ENCODE measurements at regions not wholly inside any gene's neighbourhood (a gene's known extent, or its start where the extent isn't known, plus 50 kb on each side); places are given as distances from the start of the nearest gene placed in this dataset.

DNA sequence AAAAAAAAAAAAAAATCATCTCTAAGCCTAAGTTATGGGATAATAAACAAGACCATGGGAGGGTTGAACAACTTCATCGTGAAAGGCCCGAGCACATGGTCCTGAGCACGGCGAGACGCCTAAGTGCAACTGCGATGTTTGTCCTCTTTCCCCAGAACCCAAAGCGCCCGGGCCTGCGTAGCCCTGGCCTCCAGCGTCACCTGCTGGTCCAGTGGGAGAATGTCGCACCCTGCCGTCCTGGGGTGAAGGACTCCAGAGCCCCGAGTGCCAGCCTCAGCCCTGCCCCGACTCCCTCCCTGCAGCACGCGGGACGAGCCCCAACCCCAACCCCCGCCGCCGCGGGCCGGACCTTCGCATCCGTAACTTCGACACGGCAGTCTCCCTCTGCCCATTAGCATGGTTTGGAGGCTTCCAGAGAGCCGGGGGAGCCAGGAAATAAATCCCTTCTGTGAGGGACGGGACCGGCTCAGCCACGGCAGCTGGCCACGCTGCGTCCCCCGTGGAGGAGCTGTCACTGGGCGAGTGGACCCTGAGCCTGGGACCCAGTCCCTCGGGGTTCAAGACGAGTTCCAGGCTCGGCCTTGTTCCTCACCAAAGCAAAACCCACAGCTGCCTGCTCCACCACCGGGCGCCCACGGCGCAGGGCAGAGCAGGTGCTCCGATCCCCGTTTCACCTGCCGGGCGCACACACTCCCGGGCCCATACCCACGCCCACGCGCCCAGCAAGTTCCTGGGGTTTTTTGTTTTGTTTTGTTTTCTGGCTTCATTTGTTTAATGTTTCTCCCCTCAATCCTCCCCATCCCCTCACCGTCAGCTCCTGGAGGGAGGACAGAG, 132.5 kb upstream of the HAND1 start:
- ChIA-PET CTCF (interaction anchor here (0.7 to 4.1 kb wide), 11 partner anchors 90 to 636 kb away, joined by 3 to 22 read pairs (median 6); no protein-coding TSS in a partner anchor), POLR2A (no interaction called here)
- H4K20me1 ChIP-seq (replicated peaks; ENCODE audit: control insufficient read depth, extremely low read depth, insufficient read depth, low read length) = no peaks in the 10 kb centered on the region
- no peak overlapping the region for H3K27ac ChIP-seq (ENCODE audit: insufficient read depth, low read depth, low read length)
- no peak overlapping the region for H3K9ac ChIP-seq (replicated peaks; ENCODE audit: extremely low read depth, insufficient read depth, low read length)
- peak overlapping the region; percentile 69 for H3K4me2 ChIP-seq (ENCODE audit: insufficient read depth, low read length)
- TF ChIP-seq MAX (IDR thresholded peaks at IDR 0.05; ENCODE audit: insufficient read depth, insufficient read length) = peak; percentile 42
- no peak for TF ChIP-seq EZH2 (IDR thresholded peaks at IDR 0.05; ENCODE audit: borderline replicate concordance, low read depth, low read length, severe bottlenecking)
- TF ChIP-seq, protein P1, sequence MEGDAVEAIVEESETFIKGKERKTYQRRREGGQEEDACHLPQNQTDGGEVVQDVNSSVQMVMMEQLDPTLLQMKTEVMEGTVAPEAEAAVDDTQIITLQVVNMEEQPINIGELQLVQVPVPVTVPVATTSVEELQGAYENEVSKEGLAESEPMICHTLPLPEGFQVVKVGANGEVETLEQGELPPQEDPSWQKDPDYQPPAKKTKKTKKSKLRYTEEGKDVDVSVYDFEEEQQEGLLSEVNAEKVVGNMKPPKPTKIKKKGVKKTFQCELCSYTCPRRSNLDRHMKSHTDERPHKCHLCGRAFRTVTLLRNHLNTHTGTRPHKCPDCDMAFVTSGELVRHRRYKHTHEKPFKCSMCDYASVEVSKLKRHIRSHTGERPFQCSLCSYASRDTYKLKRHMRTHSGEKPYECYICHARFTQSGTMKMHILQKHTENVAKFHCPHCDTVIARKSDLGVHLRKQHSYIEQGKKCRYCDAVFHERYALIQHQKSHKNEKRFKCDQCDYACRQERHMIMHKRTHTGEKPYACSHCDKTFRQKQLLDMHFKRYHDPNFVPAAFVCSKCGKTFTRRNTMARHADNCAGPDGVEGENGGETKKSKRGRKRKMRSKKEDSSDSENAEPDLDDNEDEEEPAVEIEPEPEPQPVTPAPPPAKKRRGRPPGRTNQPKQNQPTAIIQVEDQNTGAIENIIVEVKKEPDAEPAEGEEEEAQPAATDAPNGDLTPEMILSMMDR (IDR thresholded peaks at IDR 0.05; ENCODE audit: extremely low read depth in 1 of 2, insufficient read depth in 1 of 2, low read depth in 1 of 2, low read length in 2 of 2) = peak; percentile 83 to 91
- no peaks in the 10 kb centered on the region for H3K9me3 ChIP-seq (replicated peaks; ENCODE audit: control insufficient read depth, insufficient read depth, low read length)
- no TSS peak for BruUV-seq (replicated peaks)
- H2AFZ ChIP-seq (ENCODE audit: low read depth, low read length) = peak overlapping the region; percentile 33
- H3K27me3 ChIP-seq (ENCODE audit: control insufficient read depth in 2 of 2, insufficient read depth in 2 of 2, low read length in 2 of 2) = peaks cover 22 to 39% of the 10 kb centered on the region in 2 experiments
- intact Hi-C loops (cut with micrococcal nuclease) = loop anchor here (1.0 to 2.0 kb wide), 6 partner anchors 89 to 636 kb away; no protein-coding TSS in a partner anchor
- peaks cover 4% of the 10 kb centered on the region for H3K4me1 ChIP-seq (ENCODE audit: control insufficient read depth, extremely low read depth, insufficient read depth, low read length)
- peak; percentile 82 for FAIRE-seq
- DNase-seq (ENCODE audit: low read depth, low spot score) = peak; percentile 62
- no peaks in the 10 kb centered on the region for H3K9me1 ChIP-seq (replicated peaks; ENCODE audit: control insufficient read depth, extremely low read depth, insufficient read depth, low read length)
- H3K4me3 ChIP-seq (replicated peaks in 1 of 3; ENCODE audit: insufficient read depth in 1 of 3, low read depth in 1 of 3, low read length in 3 of 3) = peak overlapping the region in 2 of 3 experiments; percentile 19 to 20
- H3K36me3 ChIP-seq (ENCODE audit: control insufficient read depth in 2 of 2, extremely low read depth in 1 of 2, insufficient read depth in 2 of 2, low read length in 2 of 2) = no peaks in the 10 kb centered on the region
- dilution Hi-C loops (cut with MboI; ENCODE audit: extremely low pct_ligation_motif_present, low sequenced_read_pairs) = no loop called here
- H3K79me2 ChIP-seq (ENCODE audit: control insufficient read depth, insufficient read depth, low read length) = no peaks in the 10 kb centered on the region

Data from endothelial cell of umbilical vein (primary cell).